IPS-15b (cell line): ENCODE measurements at regions not wholly inside any gene's neighbourhood (a gene's known extent, or its start where the extent isn't known, plus 50 kb on each side); places are given as distances from the start of the nearest gene placed in this dataset.

Source experiments
- H3K27me3 ChIP-seq: one replicate; pipeline ENCODE4 v1.6.1; 2013; ENCODE audit warnings: low read length; ENCODE audit not compliant: control insufficient read depth, insufficient read depth
- H3K36me3 ChIP-seq: one replicate; pipeline ENCODE4 v1.6.1; 2013; ENCODE audit warnings: low read length; ENCODE audit not compliant: control insufficient read depth, insufficient read depth
- H3K4me1 ChIP-seq: one replicate; pipeline ENCODE4 v1.6.1; 2013; ENCODE audit warnings: mild to moderate bottlenecking, low read length; ENCODE audit not compliant: control insufficient read depth, insufficient read depth
- H3K4me3 ChIP-seq: one replicate; pipeline ENCODE4 v1.5.1; 2013; ENCODE audit warnings: low read depth, low read length
- H3K9ac ChIP-seq: one replicate; pipeline ENCODE4 v1.6.1; 2013; ENCODE audit warnings: low read depth, mild to moderate bottlenecking, low read length
- H3K9me3 ChIP-seq: one replicate; pipeline ENCODE4 v1.6.1; 2013; ENCODE audit warnings: mild to moderate bottlenecking, low read length; ENCODE audit not compliant: control insufficient read depth, insufficient read depth

GRCh38 chr20:19807946-19808330, 49.9 kb downstream of the RIN2 start:
- Histone ChIP-seq H3K4me1 (no peaks in the 10 kb centered on the region), H3K9ac (no peak overlapping the region)

DNA sequence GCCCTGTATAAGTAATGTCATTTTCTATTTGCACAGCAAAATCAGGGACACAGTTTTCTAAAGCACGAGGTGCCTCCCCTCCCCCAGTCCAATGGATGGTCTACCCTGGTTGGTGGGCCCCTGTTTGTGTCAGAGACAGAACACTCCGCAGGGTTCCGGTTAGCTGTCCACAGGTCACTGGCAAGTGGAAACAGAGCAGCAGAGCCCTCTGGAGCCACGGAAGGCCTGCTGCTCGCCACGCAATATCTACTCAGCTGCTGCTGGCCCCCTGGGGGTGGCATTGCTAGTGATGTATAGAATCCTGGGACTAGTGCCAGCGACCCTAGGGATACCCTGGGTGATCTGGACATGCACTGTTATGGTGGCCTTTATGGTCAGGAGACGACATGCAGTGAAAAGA, 50.4 kb downstream of the RIN2 start:
- Histone ChIP-seq H3K36me3 (no peaks in the 10 kb centered on the region), H3K9ac (no peak overlapping the region), H3K4me3 (no peak overlapping the region), H3K27me3 (no peaks in the 10 kb centered on the region), H3K9me3 (no peaks in the 10 kb centered on the region), H3K4me1 (no peaks in the 10 kb centered on the region)

More at GRCh38 chr20:19807946-19808330, 49.9 kb downstream of the RIN2 start:
- H3K27me3 ChIP-seq, result no peaks in the 10 kb centered on the region
- no peak overlapping the region for H3K4me3 ChIP-seq
- H3K9me3 ChIP-seq, result no peaks in the 10 kb centered on the region
- no peaks in the 10 kb centered on the region for H3K36me3 ChIP-seq

DNA sequence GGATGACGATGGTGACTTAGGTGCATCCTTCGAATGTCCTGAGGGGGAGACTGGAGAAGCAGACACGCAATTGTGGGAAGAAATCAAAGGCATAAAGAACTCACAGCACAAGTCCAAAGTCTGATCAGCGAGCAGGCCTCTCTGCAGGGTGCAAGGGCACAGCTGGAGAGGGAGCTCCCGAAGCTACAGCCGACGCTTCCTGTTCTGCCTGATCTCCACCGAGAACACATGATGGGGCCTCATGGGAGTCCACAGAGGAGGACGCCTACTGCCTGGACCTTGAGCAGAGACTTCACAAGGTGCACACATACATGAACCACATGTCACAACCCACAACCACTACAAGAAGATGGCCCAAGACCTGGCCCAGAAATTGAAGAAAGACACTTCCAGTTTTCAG, 51.4 kb downstream of the RIN2 start:
- Histone ChIP-seq H3K4me3 (no peak overlapping the region), H3K4me1 (no peaks in the 10 kb centered on the region)

DNA sequence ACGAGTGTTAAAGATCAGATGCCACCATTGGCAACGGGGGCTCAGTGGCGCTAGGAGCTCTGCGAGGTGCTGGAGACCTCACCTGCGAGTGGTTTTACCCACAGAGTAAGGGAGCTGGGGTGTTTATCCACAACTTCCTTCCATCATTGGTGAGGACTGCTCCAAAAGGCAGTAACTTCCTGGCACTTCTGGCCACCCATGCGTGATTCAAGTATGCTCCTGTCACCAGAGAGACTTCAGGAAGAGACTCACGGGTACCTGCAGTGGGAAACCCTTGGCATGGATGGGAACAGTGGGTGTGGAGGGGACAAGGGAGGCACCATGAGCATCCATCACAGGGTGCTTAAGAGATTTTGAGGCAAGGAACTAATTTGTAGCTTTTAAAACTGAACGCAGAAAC, 53.2 kb downstream of the RIN2 start:
- Histone ChIP-seq H3K27me3 (no peaks in the 10 kb centered on the region), H3K9me3 (no peaks in the 10 kb centered on the region), H3K4me3 (no peak overlapping the region), H3K36me3 (no peaks in the 10 kb centered on the region), H3K9ac (no peak overlapping the region), H3K4me1 (no peaks in the 10 kb centered on the region)

More for the DNA sequence above, 51.4 kb downstream of the RIN2 start:
- Histone ChIP-seq H3K27me3 (no peaks in the 10 kb centered on the region), H3K9ac (no peak overlapping the region), H3K9me3 (no peaks in the 10 kb centered on the region), H3K36me3 (no peaks in the 10 kb centered on the region)

DNA sequence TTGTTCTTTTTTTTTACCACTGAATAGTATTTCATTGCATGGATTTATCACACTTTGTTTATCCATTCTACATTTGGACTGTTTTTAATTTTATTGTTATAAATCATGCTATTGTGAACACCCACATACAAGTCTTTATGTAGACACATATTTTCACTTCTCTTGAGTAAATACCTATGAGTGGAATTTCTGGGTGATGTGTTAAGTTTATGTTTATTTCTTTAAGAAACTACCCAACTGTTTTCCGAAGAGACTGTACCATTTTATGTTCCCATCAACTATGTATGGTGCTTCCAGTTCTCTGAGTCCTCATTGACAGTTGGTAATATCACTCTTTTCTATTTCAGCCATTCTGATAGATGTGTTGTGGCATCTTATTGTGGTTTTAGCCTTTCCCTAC, 54.0 kb downstream of the RIN2 start:
- Histone ChIP-seq H3K27me3 (no peaks in the 10 kb centered on the region), H3K4me3 (no peak overlapping the region)

GRCh38 chr20:19812696-19813095, 54.6 kb downstream of the RIN2 start:
- H3K27me3 ChIP-seq, result no peaks in the 10 kb centered on the region
- H3K4me3 ChIP-seq, result no peak overlapping the region
- no peaks in the 10 kb centered on the region for H3K4me1 ChIP-seq
- H3K9me3 ChIP-seq, result no peaks in the 10 kb centered on the region
- H3K9ac ChIP-seq, result no peak overlapping the region
- no peaks in the 10 kb centered on the region for H3K36me3 ChIP-seq

More for the DNA sequence above, 54.0 kb downstream of the RIN2 start:
- Histone ChIP-seq H3K9ac (no peak overlapping the region), H3K9me3 (no peaks in the 10 kb centered on the region), H3K36me3 (no peaks in the 10 kb centered on the region), H3K4me1 (no peaks in the 10 kb centered on the region)

DNA sequence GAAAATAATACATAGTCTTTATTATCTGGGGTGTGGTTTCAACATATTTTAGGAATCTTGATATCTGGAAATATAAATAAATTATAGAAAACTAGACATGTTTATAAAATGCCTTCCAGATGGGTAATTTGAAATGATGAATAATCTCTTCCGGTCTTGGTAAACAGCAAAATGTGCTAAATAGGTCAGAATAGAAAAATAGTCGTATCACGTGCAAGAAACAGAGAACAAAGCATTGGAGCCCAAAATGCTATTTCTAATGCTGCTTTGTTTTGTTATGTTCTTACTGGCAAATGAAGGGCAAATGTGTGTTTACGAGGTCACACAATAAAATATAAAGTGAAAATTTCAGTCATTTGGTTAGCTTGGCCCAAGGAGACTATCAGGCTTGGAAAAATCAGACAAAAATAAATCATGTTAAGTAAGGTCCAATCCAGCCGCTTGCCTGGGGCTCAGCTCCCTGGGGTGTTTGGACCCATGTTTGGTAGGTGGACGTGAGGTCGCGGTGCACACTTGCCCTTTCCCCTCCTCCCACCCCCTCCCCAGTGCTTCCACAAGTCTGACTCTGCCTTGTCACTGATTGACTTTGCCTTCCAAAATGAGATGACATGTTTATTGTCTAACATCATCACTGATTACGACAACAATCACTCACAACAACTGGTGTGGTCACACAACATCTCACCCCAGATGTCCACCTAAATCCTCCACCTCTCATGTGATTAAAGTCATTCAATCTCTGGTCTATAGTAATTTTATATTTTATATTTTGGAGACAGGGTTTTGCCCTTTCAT, 56.0 kb downstream of the RIN2 start:
- no peaks in the 10 kb centered on the region for H3K4me1 ChIP-seq
- H3K9me3 ChIP-seq, result no peaks in the 10 kb centered on the region
- H3K4me3 ChIP-seq, result no peak overlapping the region
- H3K9ac ChIP-seq, result no peak overlapping the region
- no peaks in the 10 kb centered on the region for H3K27me3 ChIP-seq
- no peaks in the 10 kb centered on the region for H3K36me3 ChIP-seq

GRCh38 chr20:19815553-19815991, 57.5 kb downstream of the RIN2 start:
- no peak overlapping the region for H3K9ac ChIP-seq

GRCh38 chr20:19816386-19816785, 58.3 kb downstream of the RIN2 start:
- Histone ChIP-seq H3K9me3 (no peaks in the 10 kb centered on the region), H3K9ac (no peak overlapping the region), H3K4me1 (no peaks in the 10 kb centered on the region), H3K36me3 (no peaks in the 10 kb centered on the region), H3K27me3 (no peaks in the 10 kb centered on the region), H3K4me3 (no peak overlapping the region)

More at GRCh38 chr20:19815553-19815991, 57.5 kb downstream of the RIN2 start:
- H3K4me3 ChIP-seq, result no peak overlapping the region
- no peaks in the 10 kb centered on the region for H3K27me3 ChIP-seq
- H3K9me3 ChIP-seq, result no peaks in the 10 kb centered on the region
- H3K36me3 ChIP-seq, result no peaks in the 10 kb centered on the region
- H3K4me1 ChIP-seq, result no peaks in the 10 kb centered on the region

DNA sequence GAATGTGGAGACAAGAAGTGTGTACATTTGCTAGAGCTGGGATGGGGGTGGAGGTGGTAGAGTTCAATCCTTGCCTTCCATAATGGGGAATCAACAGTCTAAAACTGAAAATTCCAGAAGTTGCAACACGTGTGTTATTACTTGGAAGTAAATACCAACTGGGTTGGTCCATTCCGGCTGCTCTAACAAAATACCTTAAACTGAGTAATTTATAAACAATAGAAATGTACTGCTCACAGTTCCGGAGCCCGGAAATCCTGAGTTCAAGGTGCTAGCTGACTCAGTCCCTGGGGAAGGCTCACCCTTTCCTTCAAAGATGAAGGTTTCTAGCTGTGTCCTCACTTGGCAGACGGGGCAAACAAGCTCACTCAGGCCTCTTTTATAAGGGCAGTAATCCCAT, 59.0 kb downstream of the RIN2 start:
- Histone ChIP-seq H3K36me3 (no peaks in the 10 kb centered on the region), H3K27me3 (no peaks in the 10 kb centered on the region), H3K9ac (no peak overlapping the region), H3K4me1 (no peaks in the 10 kb centered on the region), H3K4me3 (no peak overlapping the region), H3K9me3 (no peaks in the 10 kb centered on the region)

- Histone ChIP-seq H3K9ac (no peak overlapping the region), H3K4me1 (no peaks in the 10 kb centered on the region), H3K9me3 (no peaks in the 10 kb centered on the region), H3K27me3 (no peaks in the 10 kb centered on the region), H3K36me3 (no peaks in the 10 kb centered on the region), H3K4me3 (no peak overlapping the region)
Observed at GRCh38 chr20:19819149-19819548, 61.1 kb downstream of the RIN2 start.

DNA sequence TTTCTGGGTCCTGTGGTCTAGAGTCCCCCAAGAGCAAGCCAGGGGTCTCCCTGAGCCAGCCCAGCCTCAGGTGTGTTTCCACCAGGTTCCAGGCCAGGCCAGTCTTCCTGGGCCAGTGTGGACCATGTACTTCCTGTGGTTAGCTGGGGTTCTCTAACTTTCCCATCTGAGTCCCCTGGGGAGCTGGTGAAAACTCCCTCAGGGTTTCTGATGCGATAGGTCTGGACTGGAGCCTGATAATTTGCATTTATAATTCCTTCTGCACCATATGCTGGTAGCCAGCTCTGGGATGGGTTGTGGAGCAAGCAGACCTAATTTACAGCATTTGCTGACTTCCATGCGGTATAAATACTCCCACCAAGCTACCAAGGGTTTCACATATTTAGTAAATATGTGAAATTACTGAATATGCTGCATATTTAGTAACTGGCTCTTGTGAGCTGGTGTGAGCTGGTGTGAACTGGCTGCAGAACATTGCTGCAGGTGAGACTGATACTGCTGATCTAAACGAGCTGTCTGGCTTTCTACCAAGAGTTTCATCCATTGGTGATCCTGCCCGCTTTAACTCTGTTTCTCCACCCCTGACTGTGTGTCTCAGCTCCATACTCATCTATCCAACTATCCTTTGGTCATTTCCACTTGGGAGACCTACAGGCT, 62.6 kb downstream of the RIN2 start:
- Histone ChIP-seq H3K4me1 (no peaks in the 10 kb centered on the region), H3K36me3 (no peaks in the 10 kb centered on the region), H3K27me3 (no peaks in the 10 kb centered on the region), H3K9me3 (no peaks in the 10 kb centered on the region), H3K4me3 (no peak overlapping the region), H3K9ac (no peak overlapping the region)
